GM19468 (cell line): ENCODE measurements at regions not wholly inside any gene's neighbourhood (a gene's known extent, or its start where the extent isn't known, plus 50 kb on each side); places are given as distances from the start of the nearest gene placed in this dataset.

Experiments used
- ATAC-seq: cut with Tn5 transposase; IDR thresholded peaks from one replicate; pipeline ENCODE4 v1.9.1; 2021; ENCODE audit warnings: mild to moderate bottlenecking, moderate library complexity, moderate number of reproducible peaks; ENCODE audit not compliant: unreplicated experiment; ENCODE audit errors: extremely low read depth

DNA sequence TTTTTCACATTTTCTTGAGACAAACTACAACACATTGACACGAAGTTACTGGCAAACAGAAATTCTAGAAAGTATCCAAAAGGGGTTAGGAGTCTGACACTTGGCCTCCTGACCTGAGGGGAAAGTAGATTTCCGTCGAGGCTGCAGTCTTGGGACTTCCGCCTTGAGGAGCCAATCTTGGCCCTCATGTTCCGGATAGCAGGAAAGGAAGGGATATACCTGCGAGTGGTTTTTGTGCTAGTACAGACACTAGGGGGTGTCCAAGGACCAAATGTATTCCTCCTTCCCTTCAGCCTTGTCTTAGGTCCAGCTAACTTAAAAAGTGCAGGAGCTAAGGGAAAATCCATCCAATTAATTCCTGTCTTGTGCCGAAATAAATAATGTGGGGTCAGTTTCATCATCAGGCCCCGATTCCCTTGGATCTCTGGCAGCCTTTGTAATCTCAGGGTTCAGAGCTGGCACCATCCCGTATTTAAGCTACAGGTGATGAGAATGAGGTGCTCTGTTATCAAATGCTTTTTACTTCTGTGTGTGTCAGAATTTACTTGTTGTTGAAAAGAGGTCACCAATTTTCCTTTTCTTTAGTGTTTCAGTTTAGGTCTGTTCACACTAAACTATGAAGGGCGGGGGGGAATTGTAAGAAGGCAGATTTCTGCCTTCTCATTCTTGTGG lies 330.2 kb upstream of the FANCL start:
- ATAC-seq: no peak

DNA sequence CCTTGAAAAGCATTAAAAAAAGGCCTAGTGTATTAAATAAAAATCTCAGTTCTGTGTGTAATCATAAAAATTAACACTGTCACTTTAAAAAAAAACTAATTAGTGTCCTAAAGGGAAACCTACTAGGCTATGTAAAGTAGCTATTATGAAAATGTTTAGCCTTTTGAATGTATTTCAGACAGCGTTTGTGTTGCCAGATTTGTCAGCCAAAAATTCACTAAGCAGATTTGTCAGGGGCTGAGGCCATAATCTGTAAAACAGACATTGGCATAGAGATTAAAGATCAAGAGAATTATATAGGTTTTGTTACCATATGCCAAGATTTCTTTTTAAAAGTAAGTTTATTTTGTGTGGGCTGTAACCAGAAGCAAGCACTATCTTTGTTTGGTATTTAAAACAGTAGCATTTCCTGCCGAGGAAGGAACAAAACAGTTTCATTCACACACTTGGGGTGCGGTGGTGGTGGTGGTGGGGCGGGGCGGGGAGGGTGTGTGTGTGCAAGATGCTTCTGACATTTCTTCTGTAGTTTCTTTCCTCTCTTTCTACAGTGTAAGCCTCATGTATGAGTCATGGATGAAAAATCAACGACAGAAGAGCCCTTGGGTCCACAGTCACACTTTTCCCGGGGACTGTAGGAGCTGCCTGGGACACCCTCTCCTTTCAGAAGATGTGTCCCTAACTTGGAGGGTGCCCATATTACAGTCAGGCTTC lies 328.5 kb upstream of the FANCL start:
- ATAC-seq: no peak

GRCh38 chr2:58568901-58569300 lies 327.8 kb upstream of the FANCL start:
- no peak for ATAC-seq

DNA sequence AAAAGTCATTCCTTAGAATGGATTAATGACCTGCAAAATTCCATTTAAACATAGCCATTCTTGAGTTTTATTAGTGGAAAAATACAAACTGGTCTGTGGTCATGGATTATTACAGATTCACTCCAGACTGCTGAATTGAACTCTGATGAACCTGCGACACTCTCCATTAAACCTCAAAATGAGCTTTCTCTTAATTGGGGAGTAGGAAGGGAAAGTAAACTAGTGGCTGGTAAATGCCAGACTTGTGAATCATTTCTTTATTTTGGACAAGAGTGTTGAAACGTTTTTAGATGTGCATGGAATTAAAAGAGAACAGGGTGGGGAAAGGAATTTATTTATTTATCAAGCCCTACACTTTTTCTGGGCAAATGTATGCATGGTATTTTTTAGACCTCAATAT lies 321.2 kb upstream of the FANCL start:
- no peak for ATAC-seq

DNA sequence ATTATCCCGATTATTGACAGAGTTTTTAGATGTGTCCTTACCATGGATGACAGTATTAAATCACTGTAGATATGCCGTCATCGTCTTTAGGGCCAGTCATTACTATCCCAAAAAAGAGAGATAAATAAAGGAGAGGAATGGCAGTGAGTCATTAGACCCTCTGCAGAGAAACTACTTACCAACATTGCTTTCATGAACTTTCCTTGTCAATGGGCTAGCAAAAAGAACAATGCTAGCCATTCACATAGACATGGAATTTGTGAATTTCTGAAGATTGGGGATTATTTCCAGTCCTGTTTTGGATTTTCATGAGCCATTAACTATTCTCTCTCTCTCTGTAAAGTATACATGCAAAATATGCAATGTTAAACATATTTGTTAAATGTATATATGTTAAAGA lies 319.4 kb upstream of the FANCL start:
- no peak for ATAC-seq

DNA sequence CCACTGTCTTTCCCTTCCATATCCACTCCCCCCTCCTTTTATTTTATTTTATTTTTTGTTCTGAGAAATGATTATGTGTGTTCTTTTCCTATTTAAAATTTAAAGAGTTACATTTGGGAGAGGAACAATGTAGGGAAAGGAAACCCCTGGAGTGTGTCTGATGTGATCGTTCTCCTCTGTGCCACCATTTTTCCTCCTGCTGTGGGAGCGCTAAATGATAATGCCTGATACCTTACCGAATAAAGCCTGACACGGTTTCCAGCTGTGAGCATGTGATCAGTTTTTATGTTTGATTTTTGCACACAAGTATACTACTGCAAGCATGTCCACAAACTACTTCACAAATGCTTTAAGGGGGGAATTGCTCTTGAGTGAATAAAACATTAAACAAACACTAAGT lies 317.8 kb upstream of the FANCL start:
- no peak for ATAC-seq

- ATAC-seq: no peak
Measured at GRCh38 chr2:58557176-58557575, 316.1 kb upstream of the FANCL start.

GRCh38 chr2:58553937-58554336 lies 312.8 kb upstream of the FANCL start:
- ATAC-seq: no peak

DNA sequence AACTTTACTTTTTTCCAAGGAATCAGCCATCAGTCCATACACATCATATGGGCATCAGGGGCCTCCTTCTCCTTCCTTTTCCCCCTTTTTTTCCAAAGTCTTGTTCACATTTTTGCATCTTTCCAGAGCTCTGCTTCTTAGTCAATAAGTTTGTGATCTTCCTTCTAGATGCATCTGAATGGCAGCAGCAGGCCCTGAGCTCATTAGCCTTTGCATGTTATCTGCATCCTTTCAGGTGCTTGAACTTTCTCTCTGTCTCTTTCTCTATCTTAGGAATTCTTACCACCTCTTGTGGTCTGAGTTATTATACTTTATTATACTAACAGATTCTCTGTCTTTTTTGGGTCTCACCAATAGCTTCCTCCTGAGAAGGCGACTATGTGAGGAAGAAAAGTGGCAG lies 312.4 kb upstream of the FANCL start:
- no peak for ATAC-seq

- no peak for ATAC-seq
Measured at GRCh38 chr2:58545300-58546280, 304.5 kb upstream of the FANCL start.

GRCh38 chr2:58543442-58543841 lies 302.3 kb upstream of the FANCL start:
- ATAC-seq: no peak

DNA sequence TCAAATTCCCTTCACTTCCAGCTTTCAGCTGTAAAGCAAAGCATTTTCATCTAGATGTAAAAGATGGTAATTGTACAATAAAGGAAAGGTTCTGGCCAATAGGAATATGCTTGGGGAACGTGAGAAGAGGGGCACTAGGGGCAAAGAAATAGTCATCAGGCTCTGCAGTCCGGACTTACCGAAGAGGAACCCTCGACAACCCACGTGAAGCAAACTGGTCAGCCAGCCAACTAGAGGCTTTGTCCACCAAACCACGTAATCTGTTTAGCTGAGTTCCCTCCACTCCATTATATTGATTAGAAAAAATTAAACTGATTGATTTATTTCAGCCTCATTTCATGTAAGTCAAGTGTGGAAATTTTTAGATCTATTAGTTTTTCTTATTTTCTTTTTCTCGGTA lies 300.4 kb upstream of the FANCL start:
- ATAC-seq: no peak

GRCh38 chr2:58540681-58541080 lies 299.6 kb upstream of the FANCL start:
- ATAC-seq: no peak

GRCh38 chr2:58539973-58540372 lies 298.8 kb upstream of the FANCL start:
- ATAC-seq: no peak

GRCh38 chr2:58535990-58536389 lies 294.9 kb upstream of the FANCL start:
- ATAC-seq: no peak

- ATAC-seq: no peak
Measured at GRCh38 chr2:58535182-58535581, 294.1 kb upstream of the FANCL start.

- ATAC-seq: no peak
Measured at GRCh38 chr2:58533376-58533775, 292.3 kb upstream of the FANCL start.

DNA sequence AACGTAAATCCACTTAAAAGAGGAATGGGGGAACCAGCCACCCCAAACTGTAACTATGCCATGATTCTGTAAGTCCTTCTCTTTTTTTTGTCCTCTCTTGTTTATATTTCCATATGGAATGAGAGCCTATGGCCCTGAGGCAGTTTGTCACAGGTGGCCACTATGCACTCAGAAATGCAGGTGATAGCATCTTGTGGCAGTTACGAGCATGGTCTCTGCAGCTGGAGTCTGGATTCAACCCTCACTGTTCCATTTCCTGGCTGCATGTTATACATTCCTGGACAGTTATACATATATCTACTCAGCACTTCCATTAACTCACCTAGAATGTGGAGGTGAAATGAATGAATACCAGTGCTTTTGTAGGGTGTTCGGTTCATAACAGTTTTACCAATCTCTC lies 291.5 kb upstream of the FANCL start:
- ATAC-seq: no peak

- no peak for ATAC-seq
Measured at GRCh38 chr2:58527647-58528046, 286.5 kb upstream of the FANCL start.

- no peak for ATAC-seq
Measured at GRCh38 chr2:58521803-58522554, 280.9 kb upstream of the FANCL start.
